ENCODE measurements at regions not wholly inside any gene's neighbourhood (a gene's known extent, or its start where the extent isn't known, plus 50 kb on each side); places are given as distances from the start of the nearest gene placed in this dataset.

GRCh38 chr7:97466999-97467740, 264.7 kb upstream of the TAC1 start:
- TF ChIP-seq, protein P1, sequence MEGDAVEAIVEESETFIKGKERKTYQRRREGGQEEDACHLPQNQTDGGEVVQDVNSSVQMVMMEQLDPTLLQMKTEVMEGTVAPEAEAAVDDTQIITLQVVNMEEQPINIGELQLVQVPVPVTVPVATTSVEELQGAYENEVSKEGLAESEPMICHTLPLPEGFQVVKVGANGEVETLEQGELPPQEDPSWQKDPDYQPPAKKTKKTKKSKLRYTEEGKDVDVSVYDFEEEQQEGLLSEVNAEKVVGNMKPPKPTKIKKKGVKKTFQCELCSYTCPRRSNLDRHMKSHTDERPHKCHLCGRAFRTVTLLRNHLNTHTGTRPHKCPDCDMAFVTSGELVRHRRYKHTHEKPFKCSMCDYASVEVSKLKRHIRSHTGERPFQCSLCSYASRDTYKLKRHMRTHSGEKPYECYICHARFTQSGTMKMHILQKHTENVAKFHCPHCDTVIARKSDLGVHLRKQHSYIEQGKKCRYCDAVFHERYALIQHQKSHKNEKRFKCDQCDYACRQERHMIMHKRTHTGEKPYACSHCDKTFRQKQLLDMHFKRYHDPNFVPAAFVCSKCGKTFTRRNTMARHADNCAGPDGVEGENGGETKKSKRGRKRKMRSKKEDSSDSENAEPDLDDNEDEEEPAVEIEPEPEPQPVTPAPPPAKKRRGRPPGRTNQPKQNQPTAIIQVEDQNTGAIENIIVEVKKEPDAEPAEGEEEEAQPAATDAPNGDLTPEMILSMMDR (IDR thresholded peaks at IDR 0.05), result no peak
- no peak for TF ChIP-seq POLR2A (IDR thresholded peaks at IDR 0.05)

All from sigmoid colon (tissue), 3 donors.